ENCODE measurements at regions not wholly inside any gene's neighbourhood (a gene's known extent, or its start where the extent isn't known, plus 50 kb on each side); places are given as distances from the start of the nearest gene placed in this dataset.

DNA sequence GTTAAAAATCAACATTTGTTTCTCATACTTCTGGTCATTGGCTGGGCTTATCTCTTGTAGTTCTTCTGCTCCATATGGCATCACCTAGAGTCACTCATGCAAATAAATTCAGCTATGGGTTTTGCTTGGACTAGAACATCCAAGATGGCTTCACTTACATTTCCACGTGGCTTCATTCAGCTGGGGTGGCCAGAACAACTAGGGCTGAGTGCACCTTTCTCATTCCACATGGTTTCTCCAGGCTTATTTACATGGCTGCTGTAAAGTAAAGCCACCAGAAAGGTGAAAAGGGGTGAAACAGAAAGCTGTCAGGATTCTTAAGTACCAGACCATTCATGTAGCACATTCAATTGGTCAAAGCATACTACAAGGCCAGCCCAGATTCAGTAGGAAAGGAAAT is 151.1 kb upstream of the BMP2 start:
- no peak for DNase-seq (ENCODE audit: low spot score)

DNA sequence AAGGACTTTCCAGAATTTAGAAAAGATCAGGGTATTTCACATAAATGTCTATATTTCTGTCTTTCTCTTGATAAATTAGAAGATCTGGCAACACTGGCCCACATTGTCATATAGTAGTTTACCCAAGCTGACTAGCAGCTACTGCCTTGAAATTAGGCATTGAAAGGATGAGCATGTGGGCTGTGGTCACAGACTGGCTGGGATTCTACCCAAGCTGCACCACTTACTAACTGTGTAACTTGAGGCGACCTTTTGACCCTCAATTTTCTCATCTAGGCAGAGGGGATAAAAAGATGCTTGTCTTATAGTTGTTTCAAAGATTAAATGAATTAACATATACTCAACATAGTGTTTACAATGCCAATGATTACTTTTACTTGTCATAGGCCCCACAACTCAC is 152.7 kb upstream of the BMP2 start:
- TF ChIP-seq, protein P1, sequence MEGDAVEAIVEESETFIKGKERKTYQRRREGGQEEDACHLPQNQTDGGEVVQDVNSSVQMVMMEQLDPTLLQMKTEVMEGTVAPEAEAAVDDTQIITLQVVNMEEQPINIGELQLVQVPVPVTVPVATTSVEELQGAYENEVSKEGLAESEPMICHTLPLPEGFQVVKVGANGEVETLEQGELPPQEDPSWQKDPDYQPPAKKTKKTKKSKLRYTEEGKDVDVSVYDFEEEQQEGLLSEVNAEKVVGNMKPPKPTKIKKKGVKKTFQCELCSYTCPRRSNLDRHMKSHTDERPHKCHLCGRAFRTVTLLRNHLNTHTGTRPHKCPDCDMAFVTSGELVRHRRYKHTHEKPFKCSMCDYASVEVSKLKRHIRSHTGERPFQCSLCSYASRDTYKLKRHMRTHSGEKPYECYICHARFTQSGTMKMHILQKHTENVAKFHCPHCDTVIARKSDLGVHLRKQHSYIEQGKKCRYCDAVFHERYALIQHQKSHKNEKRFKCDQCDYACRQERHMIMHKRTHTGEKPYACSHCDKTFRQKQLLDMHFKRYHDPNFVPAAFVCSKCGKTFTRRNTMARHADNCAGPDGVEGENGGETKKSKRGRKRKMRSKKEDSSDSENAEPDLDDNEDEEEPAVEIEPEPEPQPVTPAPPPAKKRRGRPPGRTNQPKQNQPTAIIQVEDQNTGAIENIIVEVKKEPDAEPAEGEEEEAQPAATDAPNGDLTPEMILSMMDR (IDR thresholded peaks at IDR 0.05; ENCODE audit: extremely low read depth, missing control alignments): no peak
- DNase-seq (ENCODE audit: low spot score): no peak

More for the DNA sequence above, 151.1 kb upstream of the BMP2 start:
- TF ChIP-seq, protein P1 (IDR thresholded peaks at IDR 0.05; ENCODE audit: extremely low read depth, missing control alignments): no peak

GRCh38 chr20:6613280-6613861 is 154.1 kb upstream of the BMP2 start:
- DNase-seq (ENCODE audit: low spot score): no peak

DNA sequence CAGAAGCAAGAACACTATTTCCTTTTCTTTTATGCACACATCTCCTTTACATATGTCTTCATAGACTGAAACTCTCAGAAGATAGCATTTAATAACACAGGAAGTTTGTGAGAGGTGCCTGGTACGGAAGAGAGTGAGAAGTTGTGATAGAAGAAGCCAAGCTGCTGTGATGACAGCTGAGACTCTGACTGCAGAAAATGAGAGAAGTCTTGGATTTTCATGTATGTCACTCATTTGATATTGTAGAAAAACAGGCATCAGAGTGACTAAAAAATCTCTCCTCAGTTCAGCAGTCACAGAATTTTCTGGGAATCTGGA is 154.9 kb upstream of the BMP2 start:
- DNase-seq (ENCODE audit: low spot score): no peak
- TF ChIP-seq, protein P1 (IDR thresholded peaks at IDR 0.05; ENCODE audit: extremely low read depth, missing control alignments): no peak

More at GRCh38 chr20:6613280-6613861, 154.1 kb upstream of the BMP2 start:
- TF ChIP-seq, protein P1 (IDR thresholded peaks at IDR 0.05; ENCODE audit: extremely low read depth, missing control alignments): no peak

DNA sequence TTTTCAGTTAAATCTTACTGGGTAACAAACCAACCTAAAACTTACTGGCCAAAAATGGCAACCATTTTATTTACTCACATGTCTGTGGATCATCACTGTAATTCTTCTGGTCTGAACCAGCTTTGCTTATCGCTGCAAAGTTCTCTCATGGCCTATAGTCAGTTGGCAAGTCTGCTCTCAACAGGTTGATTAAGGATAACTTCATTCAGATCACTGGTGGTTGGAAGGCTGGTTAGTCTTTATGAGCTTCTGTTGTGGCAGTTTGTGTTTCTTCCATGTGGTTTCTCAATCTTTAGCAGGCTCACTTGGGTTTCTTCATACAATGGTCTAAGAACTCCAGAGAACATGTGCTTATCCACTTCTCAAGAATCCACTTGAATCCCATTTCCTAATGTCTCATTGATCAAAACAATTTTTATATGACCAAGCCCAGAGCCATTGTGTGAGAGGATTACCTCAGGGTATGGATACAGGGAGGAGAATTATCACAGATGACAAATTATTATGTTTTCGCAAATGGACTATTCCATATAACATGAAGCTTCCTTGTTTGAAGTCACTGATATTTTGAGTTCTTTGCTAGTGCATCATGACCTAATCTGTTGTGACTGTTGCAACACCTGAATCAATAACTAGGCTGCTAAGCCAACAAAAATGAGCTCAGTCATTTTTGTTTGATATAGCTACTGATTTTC is 155.4 kb upstream of the BMP2 start:
- DNase-seq (ENCODE audit: low spot score): no peak
- TF ChIP-seq, protein P1 (IDR thresholded peaks at IDR 0.05; ENCODE audit: extremely low read depth, missing control alignments): no peak

GRCh38 chr20:6606651-6607050 is 160.8 kb upstream of the BMP2 start:
- no peak for DNase-seq (ENCODE audit: low spot score)
- TF ChIP-seq, protein P1 (IDR thresholded peaks at IDR 0.05; ENCODE audit: extremely low read depth, missing control alignments): no peak

DNA sequence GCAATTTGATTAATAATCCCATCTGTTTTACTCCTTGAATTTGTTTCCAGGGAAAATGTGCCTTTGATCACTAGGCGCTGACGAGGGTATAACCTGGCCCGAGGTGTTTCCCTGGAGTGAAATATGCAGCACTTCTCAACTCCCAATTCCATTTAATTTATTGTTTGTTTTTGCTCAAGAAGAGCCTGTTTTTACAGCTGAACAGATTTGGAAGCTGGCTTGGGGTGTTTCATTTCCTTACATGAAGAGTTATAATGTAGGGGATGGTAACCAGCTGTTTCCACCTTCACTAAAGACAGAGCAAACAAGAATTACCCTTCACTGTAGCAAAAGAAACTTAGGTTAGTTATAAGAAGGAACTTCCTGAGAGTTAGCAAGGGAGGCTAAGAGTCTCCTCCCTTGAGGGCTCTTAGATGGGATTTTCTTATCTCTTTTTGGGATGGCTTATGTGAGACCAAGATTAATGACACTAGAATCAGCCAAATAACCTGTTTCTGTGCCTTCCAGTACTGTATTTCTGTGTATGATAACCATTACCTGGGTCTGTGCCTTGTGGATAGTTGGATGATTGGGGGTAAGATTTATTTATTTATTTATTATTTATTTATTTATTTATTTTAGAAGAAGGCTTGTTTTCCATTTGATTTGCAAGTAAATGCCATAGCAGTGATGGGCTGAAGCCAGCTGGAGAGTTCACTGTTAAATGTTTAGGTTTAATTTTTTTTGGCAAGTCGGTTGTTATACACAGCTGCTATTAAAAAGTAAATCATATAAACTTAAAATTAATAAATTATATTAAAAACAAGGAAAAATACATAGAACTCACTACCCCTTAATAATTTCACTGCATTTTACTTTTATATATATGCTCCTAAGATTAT is 162.2 kb upstream of the BMP2 start:
- TF ChIP-seq, protein P1 (IDR thresholded peaks at IDR 0.05; ENCODE audit: extremely low read depth, missing control alignments): no peak
- no peak for DNase-seq (ENCODE audit: low spot score)
